NCI-H460 (cell line): ENCODE measurements at regions not wholly inside any gene's neighbourhood (a gene's known extent, or its start where the extent isn't known, plus 50 kb on each side); places are given as distances from the start of the nearest gene placed in this dataset.

Experiments
- DNase-seq: peaks from one replicate; pipeline ENCODE4 v3.0.0-alpha.2; 2016; ENCODE audit warnings: low read depth; ENCODE audit errors: extremely low read depth

DNA sequence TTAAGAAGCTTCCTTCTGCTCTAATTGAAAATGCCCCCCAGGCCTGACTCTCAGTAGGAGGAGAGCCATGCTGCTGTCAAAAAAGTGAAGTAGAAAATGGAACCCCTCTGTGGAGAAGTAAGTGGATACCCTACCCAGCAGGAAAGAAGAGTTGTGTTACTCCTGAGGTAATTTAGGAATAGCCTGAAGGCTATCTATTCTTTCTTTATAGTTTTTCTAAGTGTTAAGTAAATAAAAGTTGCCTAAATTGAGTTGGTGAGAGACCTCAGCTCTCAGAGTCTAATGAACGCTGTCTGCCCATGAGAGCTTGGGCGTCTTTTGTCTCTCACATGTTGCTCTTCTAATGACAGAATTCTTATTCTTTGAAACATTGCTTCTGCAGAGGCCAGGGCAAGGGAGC, 116.2 kb downstream of the NSUN3 start:
- no peak for DNase-seq

- no peak for DNase-seq
Observed at GRCh38 chr3:94183551-94183950, 120.7 kb downstream of the NSUN3 start.

- no peak for DNase-seq
Observed at GRCh38 chr3:94184781-94185180, 121.9 kb downstream of the NSUN3 start.

GRCh38 chr3:94185753-94186152, 122.9 kb downstream of the NSUN3 start:
- DNase-seq = no peak

DNA sequence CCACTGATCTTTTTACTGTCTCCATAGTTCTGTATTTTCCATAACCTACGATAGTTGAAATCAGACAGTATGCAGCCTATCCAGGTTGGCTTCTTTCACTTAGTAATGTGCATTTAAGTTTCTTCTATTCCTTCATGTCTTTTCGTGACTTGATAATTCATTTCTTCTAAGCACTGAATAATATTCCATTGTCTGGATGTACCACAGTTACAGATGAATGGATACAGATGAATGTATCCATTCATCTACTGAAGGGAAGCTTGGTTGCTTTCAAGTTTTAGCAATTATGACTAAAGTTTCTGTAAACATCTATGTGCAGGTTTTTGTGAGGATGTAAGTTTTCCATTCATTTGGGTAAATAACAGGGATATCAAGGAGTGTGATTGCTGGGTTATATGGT, 124.8 kb downstream of the NSUN3 start:
- no peak for DNase-seq

DNA sequence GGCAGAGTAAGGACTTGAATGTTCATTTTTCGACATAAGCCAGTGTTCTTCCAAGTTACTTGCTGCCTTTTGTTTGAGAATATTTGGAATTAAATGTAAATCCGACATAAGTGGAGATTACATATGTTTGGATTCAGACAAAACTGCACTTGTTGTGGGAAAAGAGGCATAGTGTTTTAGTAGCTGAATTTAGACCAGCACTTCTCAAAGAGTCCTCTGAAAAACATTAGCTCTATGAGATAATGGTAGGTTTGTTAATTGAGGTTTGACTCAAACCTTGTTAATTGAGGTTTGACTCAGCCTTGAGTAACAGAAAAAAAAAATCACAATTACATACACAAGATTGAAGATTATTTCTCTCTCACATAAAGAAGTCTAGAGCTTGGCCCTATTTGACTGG, 132.5 kb downstream of the NSUN3 start:
- no peak for DNase-seq

GRCh38 chr3:94206291-94206690, 143.4 kb downstream of the NSUN3 start:
- no peak for DNase-seq

- no peak for DNase-seq
Observed at GRCh38 chr3:94210256-94210655, 147.4 kb downstream of the NSUN3 start.

DNA sequence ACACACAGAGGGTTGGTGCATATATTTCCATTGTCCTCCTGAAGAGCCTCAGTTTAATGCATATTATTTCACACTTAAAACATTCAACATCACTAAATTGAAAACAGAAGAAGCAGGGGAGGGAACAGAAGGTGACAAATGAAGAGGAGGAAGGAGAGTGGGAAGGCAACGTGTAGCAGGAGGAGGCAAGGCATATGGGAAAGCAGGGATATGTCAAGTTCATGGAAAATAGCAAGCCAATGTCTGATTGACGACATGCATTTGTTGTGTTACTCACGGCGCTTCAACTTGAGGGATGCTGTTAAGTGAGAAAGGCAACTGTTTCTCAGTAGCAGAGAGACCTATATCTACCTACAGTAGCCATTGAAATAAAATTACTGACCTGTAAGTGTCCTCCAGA, 154.5 kb downstream of the NSUN3 start:
- DNase-seq = no peak

DNA sequence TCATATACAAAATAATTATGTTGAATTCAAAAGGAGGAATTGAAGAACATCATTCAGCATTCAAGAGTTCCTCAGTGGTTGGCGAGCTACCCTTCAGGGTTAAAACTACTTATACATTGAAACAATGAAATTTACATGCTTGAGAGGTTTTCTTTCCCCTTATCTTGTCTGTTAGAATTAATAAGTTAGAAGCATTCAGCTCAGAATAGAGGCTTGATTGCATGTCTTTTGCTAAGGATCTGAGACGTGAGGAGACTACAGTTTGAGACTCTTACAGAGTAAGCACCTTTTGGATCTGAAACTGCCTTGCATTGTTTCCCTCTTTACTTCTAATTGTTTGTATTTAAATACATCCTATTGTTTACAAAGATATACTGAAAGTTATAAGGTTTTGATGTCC, 157.6 kb downstream of the NSUN3 start:
- no peak for DNase-seq

DNA sequence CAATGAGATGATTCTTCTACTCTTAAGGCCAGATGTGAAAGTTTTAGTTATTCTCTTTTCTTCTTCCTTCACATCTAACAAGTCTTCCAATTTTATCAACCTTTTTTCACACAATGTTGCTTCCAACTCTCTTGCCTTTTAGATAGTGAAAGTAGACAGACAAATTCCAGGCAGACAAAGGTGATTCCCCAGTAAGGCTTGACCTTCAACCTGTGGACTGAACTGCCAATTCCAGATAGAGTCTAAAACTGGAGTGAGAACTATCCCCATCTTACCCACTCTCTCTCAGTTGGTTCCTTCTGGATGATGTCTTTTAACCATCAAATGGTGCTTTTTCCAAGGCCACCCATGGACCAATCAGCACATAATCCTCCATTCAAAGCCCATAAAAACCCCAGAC, 159.0 kb downstream of the NSUN3 start:
- DNase-seq = no peak

DNA sequence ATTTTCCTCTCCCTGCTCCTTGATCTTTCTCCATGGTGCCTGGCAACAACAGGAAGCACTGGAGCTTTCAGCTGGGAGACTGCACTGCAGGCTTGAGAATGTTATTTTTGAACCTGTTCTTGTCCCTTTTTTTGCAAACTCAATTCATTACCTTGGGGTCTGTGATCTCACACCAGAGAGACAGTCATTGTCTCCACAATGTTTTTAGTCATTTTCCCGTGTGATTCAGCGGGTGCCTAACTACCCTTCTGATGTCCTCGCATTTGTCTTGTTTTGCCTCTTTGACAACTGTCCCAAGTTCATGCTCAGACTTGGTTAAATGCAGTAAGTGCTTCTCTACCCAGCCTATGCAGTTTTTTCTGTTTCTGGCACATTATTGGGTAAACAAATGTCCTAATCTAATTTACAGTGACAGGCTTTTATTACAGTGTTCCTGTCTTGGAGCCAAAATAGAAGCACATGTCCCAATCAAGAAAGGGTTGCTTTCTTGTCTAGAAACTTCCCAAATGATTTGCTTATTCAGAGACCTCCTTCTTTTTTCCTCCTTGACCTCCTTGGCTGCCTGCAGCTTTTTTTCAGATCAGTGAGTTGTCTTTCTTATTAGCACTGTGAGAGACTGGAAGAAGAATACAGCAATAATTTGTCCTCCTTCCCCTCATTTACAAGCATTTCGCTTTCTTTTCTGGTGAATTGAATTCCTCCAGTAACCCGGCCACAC, 162.4 kb downstream of the NSUN3 start:
- DNase-seq = no peak

DNA sequence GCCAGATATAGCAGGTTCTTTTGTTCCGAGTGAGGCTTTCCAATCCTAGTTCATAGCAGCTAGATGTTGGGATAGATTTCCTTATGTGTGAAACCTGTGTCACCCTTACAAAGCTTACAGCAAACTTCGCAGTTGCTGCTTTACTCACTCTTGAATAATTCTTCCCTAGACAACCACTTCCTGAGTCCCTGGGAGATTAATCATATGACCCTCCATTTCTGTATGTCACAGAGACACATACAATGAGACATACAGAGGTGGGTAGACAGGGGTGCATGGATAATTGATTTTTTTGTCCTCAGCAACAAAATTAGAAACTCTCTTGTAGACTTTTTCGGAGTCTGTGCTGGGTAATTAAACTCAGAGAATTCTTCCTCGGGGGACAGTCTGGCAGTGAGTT, 163.2 kb downstream of the NSUN3 start:
- DNase-seq = no peak

DNA sequence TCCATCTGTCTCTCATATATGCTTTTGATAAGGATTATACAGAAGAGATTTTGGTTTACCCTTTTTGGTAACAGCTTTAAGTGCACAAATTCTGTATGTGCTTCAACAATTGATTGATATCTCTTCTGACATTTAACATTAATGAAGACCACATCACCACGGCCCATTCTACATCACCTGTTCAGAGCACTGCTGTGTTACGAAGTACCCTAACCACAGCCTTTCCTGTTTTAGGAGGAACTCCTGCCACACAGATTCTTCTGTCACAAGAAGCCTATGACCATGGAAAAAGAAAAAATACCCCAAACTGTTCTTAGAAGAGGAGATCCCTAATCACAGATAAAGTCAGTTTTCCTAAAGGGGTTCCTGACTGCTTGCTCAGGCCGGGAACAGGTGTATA, 170.1 kb downstream of the NSUN3 start:
- DNase-seq = no peak

- DNase-seq = peak; percentile 36
Observed at GRCh38 chr3:94234177-94234788, 171.4 kb downstream of the NSUN3 start.

DNA sequence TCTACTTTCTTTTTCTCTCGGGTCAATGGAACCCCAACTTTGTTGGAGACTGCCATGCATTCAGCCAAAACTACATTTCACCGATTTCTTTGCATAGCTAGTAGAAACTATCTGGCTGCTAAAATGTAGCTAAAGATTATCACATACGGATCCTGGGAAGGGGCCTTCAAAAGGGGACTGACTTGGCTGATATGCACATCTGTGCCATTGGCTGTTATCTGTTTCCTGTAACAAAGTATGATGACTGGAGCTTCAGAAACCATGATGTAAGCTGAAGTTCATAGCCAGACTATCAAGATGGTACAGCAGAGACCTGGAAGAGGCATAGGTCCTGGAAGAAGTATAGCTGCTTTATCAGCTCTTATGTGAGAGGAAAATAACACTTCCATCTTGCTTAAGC, 179.1 kb downstream of the NSUN3 start:
- no peak for DNase-seq

GRCh38 chr3:94246171-94246570, 183.3 kb downstream of the NSUN3 start:
- DNase-seq = no peak

DNA sequence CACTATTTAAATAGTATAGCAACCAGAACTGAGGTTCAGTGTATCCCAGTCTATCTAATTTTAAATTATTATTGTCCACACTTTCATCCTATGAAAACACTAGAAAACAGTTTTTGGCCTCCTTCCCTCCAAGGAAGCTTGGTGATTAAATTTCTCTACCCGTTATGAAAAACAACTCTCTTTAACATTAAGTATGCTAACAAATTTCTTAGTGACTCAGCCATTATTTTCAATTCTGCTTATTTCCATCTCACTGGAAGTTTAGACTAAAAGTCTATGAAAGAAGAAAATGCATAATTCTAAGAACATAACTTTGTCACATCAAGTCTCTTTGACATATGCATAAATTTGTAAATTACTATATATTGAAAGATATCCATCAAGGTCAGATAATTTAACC, 185.2 kb downstream of the NSUN3 start:
- DNase-seq = no peak

DNA sequence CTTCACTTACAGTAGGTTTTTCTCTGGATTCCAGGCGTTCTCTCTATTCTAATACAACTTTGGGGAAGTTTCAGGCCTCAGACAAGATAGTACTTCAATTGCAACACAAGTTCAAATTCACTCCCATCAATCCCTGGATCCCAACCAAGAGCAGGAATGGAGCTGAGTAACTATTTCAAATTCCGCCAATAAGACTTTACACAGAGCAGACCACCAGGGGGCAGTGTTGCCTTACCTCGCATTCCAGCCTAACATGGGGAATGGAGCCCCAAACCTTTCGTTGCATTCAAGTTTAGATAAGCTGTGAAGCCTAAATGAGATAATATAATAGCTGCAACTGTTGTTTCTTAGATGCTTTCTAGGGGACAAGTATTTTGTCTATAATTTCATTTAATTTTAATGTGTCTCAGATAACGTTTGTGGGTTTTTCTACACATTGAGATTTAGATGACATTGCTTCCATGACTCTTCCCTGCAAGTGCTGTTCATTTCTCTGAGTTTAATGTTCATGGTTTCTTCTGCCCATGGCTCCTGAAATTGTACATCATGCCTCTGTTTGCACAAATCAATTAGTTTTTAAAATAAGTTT, 186.7 kb downstream of the NSUN3 start:
- DNase-seq = peak; percentile 48

- no peak for DNase-seq
Observed at GRCh38 chr3:94251566-94251965, 188.7 kb downstream of the NSUN3 start.

GRCh38 chr3:94252316-94252715, 189.5 kb downstream of the NSUN3 start:
- DNase-seq = no peak
